Astrocyte (in vitro differentiated cells and primary cell): ENCODE measurements at regions not wholly inside any gene's neighbourhood (a gene's known extent, or its start where the extent isn't known, plus 50 kb on each side); places are given as distances from the start of the nearest gene placed in this dataset.

Experiments
- DNase-seq: peaks from one replicate; pipeline ENCODE4 v3.0.0-alpha.2; 2010; ENCODE audit warnings: low read depth
- FAIRE-seq: peaks from 2 replicates; lab custom pipeline; 2011; peaks lifted over from hg19 to GRCh38; lab: Jason Lieb, UNC
- H2AFZ ChIP-seq: 2 replicates; pipeline ENCODE4 v1.6.0; 2012; ENCODE audit warnings: low read depth, low read length, inconsistent platforms
- H3K27ac ChIP-seq: 2 replicates; pipeline ENCODE4 v1.5.1; 2011; ENCODE audit warnings: low read depth, low read length, inconsistent platforms
- H3K27me3 ChIP-seq: 2 replicates; pipeline ENCODE4 v1.6.0; 2011; ENCODE audit warnings: low read length, inconsistent platforms; ENCODE audit not compliant: insufficient read depth
- H3K36me3 ChIP-seq: 2 replicates; pipeline ENCODE4 v1.5.1; 2011; ENCODE audit warnings: low read length, inconsistent platforms; ENCODE audit not compliant: insufficient read depth
- H3K4me1 ChIP-seq: 2 replicates; pipeline ENCODE4 v1.5.1; 2011; ENCODE audit warnings: low read length, inconsistent platforms; ENCODE audit not compliant: insufficient read depth
- H3K4me2 ChIP-seq: 2 replicates; pipeline ENCODE4 v1.6.0; 2012; ENCODE audit warnings: low read length, inconsistent platforms
- H3K4me3 ChIP-seq: 2 replicates; pipeline ENCODE4 v1.5.1; 2011; ENCODE audit warnings: low read depth, mild to moderate bottlenecking, low read length, inconsistent platforms; ENCODE audit not compliant: insufficient read depth
- H3K79me2 ChIP-seq: 2 replicates; pipeline ENCODE4 v1.6.0; 2012; ENCODE audit warnings: mild to moderate bottlenecking, low read length, inconsistent platforms; ENCODE audit not compliant: insufficient read depth
- H3K9ac ChIP-seq: 2 replicates; pipeline ENCODE4 v1.6.0; 2012; ENCODE audit warnings: mild to moderate bottlenecking, low read length, inconsistent platforms
- H3K9me3 ChIP-seq: 2 replicates; pipeline ENCODE4 v1.5.1; 2012; ENCODE audit warnings: low read depth, mild to moderate bottlenecking, low read length, inconsistent platforms; ENCODE audit not compliant: insufficient read depth
- H4K20me1 ChIP-seq: 2 replicates; pipeline ENCODE4 v1.6.0; 2012; ENCODE audit warnings: low read length, inconsistent platforms; ENCODE audit not compliant: insufficient read depth
- H3K27ac Mint-ChIP-seq: one replicate; pipeline ENCODE4 v1.8.0; 2021; ENCODE audit warnings: mild to moderate bottlenecking, mixed read lengths; ENCODE audit not compliant: unreplicated experiment
- H3K27me3 Mint-ChIP-seq: one replicate; pipeline ENCODE4 v1.8.0; 2021; ENCODE audit warnings: low read depth, mixed read lengths; ENCODE audit not compliant: unreplicated experiment
- H3K36me3 Mint-ChIP-seq: one replicate; pipeline ENCODE4 v1.8.0; 2021; ENCODE audit warnings: low read depth, mixed read lengths; ENCODE audit not compliant: unreplicated experiment
- H3K4me1 Mint-ChIP-seq: one replicate; pipeline ENCODE4 v1.8.0; 2021; ENCODE audit warnings: low read depth, mixed read lengths; ENCODE audit not compliant: unreplicated experiment
- H3K4me3 Mint-ChIP-seq: one replicate; pipeline ENCODE4 v1.8.0; 2021; ENCODE audit warnings: mild to moderate bottlenecking, moderate library complexity, mixed read lengths; ENCODE audit not compliant: unreplicated experiment
- H3K9me3 Mint-ChIP-seq: one replicate; pipeline ENCODE4 v1.8.0; 2021; ENCODE audit warnings: mild to moderate bottlenecking, mixed read lengths; ENCODE audit not compliant: unreplicated experiment
- EZH2 ChIP-seq: IDR thresholded peaks from 2 replicates; pipeline ENCODE4 v1.6.1; 2012; ENCODE audit warnings: mild to moderate bottlenecking, low read length, inconsistent platforms; ENCODE audit not compliant: insufficient read depth
- TF ChIP-seq, protein P1 (sequence below): IDR thresholded peaks from 2 replicates; pipeline ENCODE4 v1.5.1; 2011; ENCODE audit warnings: low read depth, mild to moderate bottlenecking, inconsistent platforms, low read length, moderate library complexity; ENCODE audit not compliant: insufficient read depth

DNA sequence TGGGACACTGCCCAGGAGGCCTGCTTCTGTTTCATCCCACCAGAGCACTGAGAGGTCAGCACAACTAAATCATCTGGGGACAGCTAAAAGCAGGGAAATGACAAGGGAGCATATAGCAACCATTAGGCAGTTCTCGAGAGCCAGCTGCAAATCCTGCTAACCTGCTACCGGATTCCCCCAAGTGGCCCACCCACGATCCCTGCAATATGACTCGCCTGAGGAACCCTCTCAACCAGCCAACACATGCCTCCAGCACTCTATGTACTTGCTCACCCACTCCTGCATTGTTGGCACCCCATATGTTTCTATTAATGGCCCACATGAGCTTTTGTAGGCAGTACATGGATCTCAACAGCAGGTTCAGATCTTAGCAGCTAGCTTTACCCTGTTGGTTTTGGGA is 326.0 kb downstream of the GABRG2 start:
- H4K20me1 ChIP-seq, result no peaks in the 10 kb centered on the region
- H3K4me2 ChIP-seq, result no peak overlapping the region
- Mint-ChIP-seq H3K36me3 (no peaks in the 10 kb centered on the region), H3K27me3 (no peaks in the 10 kb centered on the region), H3K4me3 (no peak overlapping the region), H3K4me1 (no peaks in the 10 kb centered on the region), H3K27ac (no peak overlapping the region), H3K9me3 (peaks cover 2% of the 10 kb centered on the region)
- FAIRE-seq (no peak), DNase-seq (no peak)
- TF ChIP-seq EZH2, result no peak
- TF ChIP-seq, protein P1, sequence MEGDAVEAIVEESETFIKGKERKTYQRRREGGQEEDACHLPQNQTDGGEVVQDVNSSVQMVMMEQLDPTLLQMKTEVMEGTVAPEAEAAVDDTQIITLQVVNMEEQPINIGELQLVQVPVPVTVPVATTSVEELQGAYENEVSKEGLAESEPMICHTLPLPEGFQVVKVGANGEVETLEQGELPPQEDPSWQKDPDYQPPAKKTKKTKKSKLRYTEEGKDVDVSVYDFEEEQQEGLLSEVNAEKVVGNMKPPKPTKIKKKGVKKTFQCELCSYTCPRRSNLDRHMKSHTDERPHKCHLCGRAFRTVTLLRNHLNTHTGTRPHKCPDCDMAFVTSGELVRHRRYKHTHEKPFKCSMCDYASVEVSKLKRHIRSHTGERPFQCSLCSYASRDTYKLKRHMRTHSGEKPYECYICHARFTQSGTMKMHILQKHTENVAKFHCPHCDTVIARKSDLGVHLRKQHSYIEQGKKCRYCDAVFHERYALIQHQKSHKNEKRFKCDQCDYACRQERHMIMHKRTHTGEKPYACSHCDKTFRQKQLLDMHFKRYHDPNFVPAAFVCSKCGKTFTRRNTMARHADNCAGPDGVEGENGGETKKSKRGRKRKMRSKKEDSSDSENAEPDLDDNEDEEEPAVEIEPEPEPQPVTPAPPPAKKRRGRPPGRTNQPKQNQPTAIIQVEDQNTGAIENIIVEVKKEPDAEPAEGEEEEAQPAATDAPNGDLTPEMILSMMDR, result no peak
- no peaks in the 10 kb centered on the region for H3K36me3 ChIP-seq
- H3K79me2 ChIP-seq, result no peaks in the 10 kb centered on the region
- no peak overlapping the region for H3K9ac ChIP-seq
- peaks cover 5% of the 10 kb centered on the region for H3K9me3 ChIP-seq
- H3K27ac ChIP-seq, result no peak overlapping the region
- H3K4me1 ChIP-seq, result no peaks in the 10 kb centered on the region
- H3K4me3 ChIP-seq, result no peak overlapping the region
- no peaks in the 10 kb centered on the region for H3K27me3 ChIP-seq
- H2AFZ ChIP-seq, result no peak overlapping the region

DNA sequence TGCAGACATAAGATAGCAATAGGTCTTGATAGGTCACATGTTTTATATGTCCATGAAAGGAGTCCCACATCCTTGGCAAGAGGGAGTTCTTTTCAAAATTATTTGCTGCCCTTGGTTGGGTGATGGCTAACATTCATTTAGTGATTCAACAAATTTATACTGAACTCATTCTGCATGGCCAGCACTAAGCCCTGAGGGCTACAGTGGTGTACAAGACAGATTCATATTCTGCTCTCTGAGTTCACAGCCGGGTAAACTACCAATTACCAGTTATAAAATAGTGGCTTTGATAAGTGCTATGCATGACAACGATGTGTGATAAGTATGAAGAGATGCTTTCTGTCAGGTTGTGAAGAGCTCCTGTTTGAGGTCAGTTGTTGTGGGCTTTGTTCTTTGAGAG is 340.0 kb downstream of the GABRG2 start:
- no peak overlapping the region for H2AFZ ChIP-seq
- H3K4me2 ChIP-seq, result no peak overlapping the region
- peaks cover 2% of the 10 kb centered on the region for H3K9me3 Mint-ChIP-seq
- no peaks in the 10 kb centered on the region for H3K79me2 ChIP-seq
- no peaks in the 10 kb centered on the region for H3K4me1 Mint-ChIP-seq
- no peaks in the 10 kb centered on the region for H3K27me3 ChIP-seq
- H3K36me3 ChIP-seq, result no peaks in the 10 kb centered on the region
- no peak overlapping the region for H3K27ac ChIP-seq
- H3K27me3 Mint-ChIP-seq, result no peaks in the 10 kb centered on the region
- no peak overlapping the region for H3K4me3 ChIP-seq
- FAIRE-seq, result no peak
- H3K27ac Mint-ChIP-seq, result no peak overlapping the region
- no peak for TF ChIP-seq EZH2
- TF ChIP-seq, protein P1, result no peak
- no peaks in the 10 kb centered on the region for H3K36me3 Mint-ChIP-seq
- H3K4me3 Mint-ChIP-seq, result no peak overlapping the region
- no peaks in the 10 kb centered on the region for H3K9me3 ChIP-seq
- no peak for DNase-seq
- no peaks in the 10 kb centered on the region for H3K4me1 ChIP-seq
- no peaks in the 10 kb centered on the region for H4K20me1 ChIP-seq
- H3K9ac ChIP-seq, result no peak overlapping the region

DNA sequence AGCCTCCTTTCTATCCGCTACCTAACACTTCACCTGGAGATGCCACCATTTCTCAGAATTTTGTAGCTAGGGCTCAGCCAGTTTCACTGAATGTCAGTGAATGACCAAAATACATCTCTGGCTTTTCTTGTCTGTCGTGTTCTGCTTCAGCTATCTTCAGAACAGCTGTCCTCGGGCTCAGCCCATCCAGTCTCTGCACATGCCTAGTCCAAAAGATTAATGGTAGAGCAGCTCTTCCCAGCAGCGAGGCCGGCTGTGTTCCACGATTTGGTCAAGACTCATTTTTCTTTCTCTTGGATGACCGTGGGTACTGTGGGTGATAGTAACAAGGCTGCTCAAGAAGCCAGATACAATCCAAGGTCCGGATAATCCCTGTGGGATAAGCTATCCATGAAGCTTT is 342.8 kb downstream of the GABRG2 start:
- Histone ChIP-seq H3K4me1 (no peaks in the 10 kb centered on the region), H4K20me1 (no peaks in the 10 kb centered on the region), H3K36me3 (no peaks in the 10 kb centered on the region), H3K9ac (no peak overlapping the region), H3K27ac (no peak overlapping the region), H2AFZ (no peak overlapping the region), H3K4me2 (no peak overlapping the region), H3K79me2 (no peaks in the 10 kb centered on the region), H3K27me3 (no peaks in the 10 kb centered on the region), H3K4me3 (no peak overlapping the region), H3K9me3 (no peaks in the 10 kb centered on the region)
- Mint-ChIP-seq H3K9me3 (peaks cover 2% of the 10 kb centered on the region), H3K36me3 (no peaks in the 10 kb centered on the region), H3K4me1 (no peaks in the 10 kb centered on the region), H3K27ac (no peak overlapping the region), H3K4me3 (no peak overlapping the region), H3K27me3 (no peaks in the 10 kb centered on the region)
- FAIRE-seq (no peak), DNase-seq (no peak)
- TF ChIP-seq, protein P1, result no peak
- no peak for TF ChIP-seq EZH2
